ENCODE measurements at regions not wholly inside any gene's neighbourhood (a gene's known extent, or its start where the extent isn't known, plus 50 kb on each side); places are given as distances from the start of the nearest gene placed in this dataset.

GRCh38 chr1:199452627-199453026, 574.9 kb upstream of the NR5A2 start:
- TF ChIP-seq CTCF (conservative IDR thresholded peaks at IDR 0.05; ENCODE audit: low read depth, low read length) (no peak), EZH2 (IDR thresholded peaks at IDR 0.05; ENCODE audit: borderline replicate concordance, low read depth, low read length, poor library complexity, severe bottlenecking) (no peak)

All from A673 (cell line).